ENCODE measurements at regions not wholly inside any gene's neighbourhood (a gene's known extent, or its start where the extent isn't known, plus 50 kb on each side); places are given as distances from the start of the nearest gene placed in this dataset.
"Not testable (repeated sequence)": the region's sequence is repeated elsewhere in the genome, so short reads cannot be mapped to it uniquely, and the experiment has no call there.

DNA sequence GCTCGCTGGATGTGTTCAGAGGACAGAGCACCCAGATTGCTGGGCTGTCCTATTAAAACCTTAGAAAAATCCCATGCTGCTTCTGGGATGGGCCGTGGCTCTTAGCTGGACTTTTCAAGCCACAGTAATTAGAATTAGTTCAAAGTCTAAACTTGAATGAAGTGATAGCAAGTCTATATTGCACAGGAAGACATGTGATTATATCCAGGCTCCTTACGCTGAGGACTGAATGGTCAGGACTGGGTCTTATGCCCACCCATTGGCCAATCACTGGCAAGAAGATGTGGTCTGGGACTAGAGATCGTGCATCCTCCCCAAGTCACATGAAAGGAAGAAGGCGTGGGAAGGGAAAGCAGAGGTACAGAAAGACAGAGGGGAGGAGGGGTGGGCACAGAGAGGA is 227.6 kb downstream of the FAM43A start:
- TF ChIP-seq YY1 (IDR thresholded peaks at IDR 0.05; ENCODE audit: insufficient read depth, insufficient read length): no peak
- TF ChIP-seq SUZ12 (IDR thresholded peaks at IDR 0.05; ENCODE audit: extremely low read depth, insufficient read depth, insufficient read length): no peak
- TF ChIP-seq ZNF274 (IDR thresholded peaks at IDR 0.05; ENCODE audit: low read depth, low read length): no peak
- no peaks in the 10 kb centered on the region for H3K36me3 ChIP-seq (ENCODE audit: insufficient read depth, insufficient read length, low read length)
- no peaks in the 10 kb centered on the region for H3K27me3 ChIP-seq (ENCODE audit: insufficient read depth, insufficient read length)
- H3K4me1 ChIP-seq (ENCODE audit: insufficient read depth, insufficient read length): no peaks in the 10 kb centered on the region
- no peaks in the 10 kb centered on the region for H3K9me3 ChIP-seq (ENCODE audit: insufficient read depth, low read length)
- H3K9ac ChIP-seq (ENCODE audit: insufficient read length, low read depth): no peak overlapping the region
- no peak overlapping the region for H3K4me3 ChIP-seq (ENCODE audit: insufficient read length, low read depth)
- DNase-seq (ENCODE audit: low read depth, low spot score): no peak

DNA sequence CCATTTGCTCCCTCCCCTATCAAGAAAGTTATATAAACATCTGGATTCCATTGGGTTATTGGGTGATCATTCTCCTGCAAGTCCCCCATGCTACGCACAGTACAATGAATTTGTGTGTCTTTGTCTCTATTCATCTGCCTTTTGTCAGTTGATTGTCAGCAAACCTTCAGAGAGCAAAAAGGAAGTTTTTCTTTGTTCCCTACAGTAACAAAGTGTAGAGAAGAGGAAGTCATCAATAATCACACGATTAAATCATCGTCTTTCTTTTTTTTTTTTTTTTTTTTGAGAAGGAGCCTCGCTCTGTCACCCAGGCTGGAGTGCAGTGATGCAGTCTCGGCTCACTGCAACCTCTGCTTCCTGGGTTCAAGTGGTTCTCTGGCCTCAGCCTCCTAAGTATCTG is 239.2 kb downstream of the FAM43A start:
- not testable (repeated sequence) for H3K27me3 ChIP-seq (ENCODE audit: insufficient read depth, insufficient read length); H3K4me3 ChIP-seq (ENCODE audit: insufficient read length, low read depth); H3K9me3 ChIP-seq (ENCODE audit: insufficient read depth, low read length); H3K9ac ChIP-seq (ENCODE audit: insufficient read length, low read depth); H3K36me3 ChIP-seq (ENCODE audit: insufficient read depth, insufficient read length, low read length); H3K4me1 ChIP-seq (ENCODE audit: insufficient read depth, insufficient read length); DNase-seq (ENCODE audit: low read depth, low spot score)

DNA sequence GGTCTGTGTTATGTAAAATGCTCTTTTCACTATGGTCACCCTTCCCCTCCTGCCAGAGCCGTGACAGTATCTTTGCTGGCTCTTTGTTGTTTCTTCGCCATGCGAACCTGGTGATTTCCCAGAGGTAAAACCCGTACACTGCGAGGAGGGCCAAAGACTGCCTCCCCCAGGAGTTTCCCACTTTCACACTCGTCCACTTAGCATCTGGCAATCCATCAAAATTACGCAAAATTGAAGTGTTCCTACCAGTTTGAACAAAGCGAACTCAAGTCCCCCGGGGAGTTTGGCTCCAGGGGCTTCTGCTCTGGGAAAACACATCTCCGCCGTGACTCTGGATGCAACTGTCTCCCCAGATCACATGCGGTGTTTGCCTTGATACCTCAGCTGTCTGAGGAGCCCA is 239.9 kb downstream of the FAM43A start:
- H3K36me3 ChIP-seq (ENCODE audit: insufficient read depth, insufficient read length, low read length): no peaks in the 10 kb centered on the region
- peaks cover 2% of the 10 kb centered on the region for H3K4me1 ChIP-seq (ENCODE audit: insufficient read depth, insufficient read length)
- H3K27me3 ChIP-seq (ENCODE audit: insufficient read depth, insufficient read length): no peaks in the 10 kb centered on the region
- DNase-seq (ENCODE audit: low read depth, low spot score): no peak
- TF ChIP-seq SUZ12 (IDR thresholded peaks at IDR 0.05; ENCODE audit: extremely low read depth, insufficient read depth, insufficient read length) (no peak), YY1 (IDR thresholded peaks at IDR 0.05; ENCODE audit: insufficient read depth, insufficient read length) (no peak), ZNF274 (IDR thresholded peaks at IDR 0.05; ENCODE audit: low read depth, low read length) (no peak)
- no peak overlapping the region for H3K4me3 ChIP-seq (ENCODE audit: insufficient read length, low read depth)
- H3K9ac ChIP-seq (ENCODE audit: insufficient read length, low read depth): no peak overlapping the region
- H3K9me3 ChIP-seq (ENCODE audit: insufficient read depth, low read length): no peaks in the 10 kb centered on the region

DNA sequence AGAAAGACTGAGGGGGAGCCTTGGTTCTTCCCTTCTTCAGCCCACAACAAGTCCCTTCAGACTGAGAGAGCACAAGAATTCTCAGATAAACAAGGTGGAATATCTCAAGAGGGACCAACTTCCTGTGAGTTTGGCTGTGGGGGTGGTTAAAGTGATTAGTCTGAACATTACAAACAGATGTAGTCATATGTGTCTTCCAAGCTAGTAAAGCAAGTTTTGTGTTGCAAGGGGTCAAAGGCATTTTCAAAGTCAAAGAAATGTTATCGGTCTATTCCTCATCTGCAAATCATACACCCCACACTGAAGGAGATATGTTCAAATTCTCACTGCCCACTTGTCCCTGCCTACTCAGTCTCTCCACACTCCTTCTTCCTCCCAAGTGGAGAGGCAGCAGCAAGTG is 242.5 kb downstream of the FAM43A start:
- H3K4me1 ChIP-seq (ENCODE audit: insufficient read depth, insufficient read length): no peaks in the 10 kb centered on the region
- peaks cover 16% of the 10 kb centered on the region; the same call in 1 of the 2 replicates for H3K9me3 ChIP-seq (ENCODE audit: insufficient read depth, low read length)
- H3K4me3 ChIP-seq (ENCODE audit: insufficient read length, low read depth): no peak overlapping the region
- H3K27me3 ChIP-seq (ENCODE audit: insufficient read depth, insufficient read length): no peaks in the 10 kb centered on the region
- no peak overlapping the region for H3K9ac ChIP-seq (ENCODE audit: insufficient read length, low read depth)
- DNase-seq (ENCODE audit: low read depth, low spot score): no peak
- no peaks in the 10 kb centered on the region for H3K36me3 ChIP-seq (ENCODE audit: insufficient read depth, insufficient read length, low read length)
- no peak for TF ChIP-seq ZNF274 (IDR thresholded peaks at IDR 0.05; ENCODE audit: low read depth, low read length)
- no peak for TF ChIP-seq SUZ12 (IDR thresholded peaks at IDR 0.05; ENCODE audit: extremely low read depth, insufficient read depth, insufficient read length)
- TF ChIP-seq YY1 (IDR thresholded peaks at IDR 0.05; ENCODE audit: insufficient read depth, insufficient read length): no peak

DNA sequence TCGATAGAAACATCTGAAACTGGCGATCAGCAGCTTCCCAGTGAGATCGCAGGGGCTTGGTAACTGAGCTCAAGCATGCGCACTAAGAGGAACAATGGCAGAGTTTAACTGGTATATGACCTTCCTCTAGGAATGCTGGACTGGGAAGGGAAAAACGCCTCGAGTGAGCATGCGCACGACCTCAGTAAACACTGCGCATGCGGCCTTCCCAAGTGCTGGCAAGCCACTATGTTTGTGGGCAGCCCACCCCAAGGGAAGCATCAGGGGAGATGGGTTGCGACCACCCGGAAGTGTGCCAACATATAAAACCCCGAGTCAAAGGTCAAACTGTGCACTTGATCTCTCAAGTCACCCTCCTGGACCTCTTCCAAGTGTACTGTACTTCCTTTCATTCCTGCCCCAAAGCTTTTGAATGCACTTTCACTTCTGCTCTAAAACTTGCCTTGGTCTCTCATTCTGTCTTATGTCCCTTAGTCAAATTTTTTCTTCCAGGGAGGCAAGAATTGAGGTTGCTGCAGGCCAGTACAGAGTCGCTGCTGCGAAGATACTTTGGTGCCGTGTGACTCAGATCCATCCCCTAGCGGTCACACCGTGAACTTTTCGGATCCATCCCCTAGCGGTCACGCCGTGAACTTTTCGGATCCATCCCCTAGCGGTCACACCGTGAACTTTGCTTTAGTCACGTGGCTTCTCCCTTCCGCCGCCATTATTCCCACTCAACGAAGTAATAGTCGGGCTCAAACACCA is 243.3 kb downstream of the FAM43A start:
- Histone ChIP-seq H3K36me3 (ENCODE audit: insufficient read depth, insufficient read length, low read length) (no peaks in the 10 kb centered on the region), H3K9ac (ENCODE audit: insufficient read length, low read depth) (no peak overlapping the region), H3K9me3 (ENCODE audit: insufficient read depth, low read length) (peaks cover 18% of the 10 kb centered on the region; the same call in 1 of the 2 replicates), H3K4me1 (ENCODE audit: insufficient read depth, insufficient read length) (peaks cover 4% of the 10 kb centered on the region), H3K27me3 (ENCODE audit: insufficient read depth, insufficient read length) (no peaks in the 10 kb centered on the region), H3K4me3 (ENCODE audit: insufficient read length, low read depth) (no peak overlapping the region)
- TF ChIP-seq YY1 (IDR thresholded peaks at IDR 0.05; ENCODE audit: insufficient read depth, insufficient read length): no peak
- no peak for TF ChIP-seq SUZ12 (IDR thresholded peaks at IDR 0.05; ENCODE audit: extremely low read depth, insufficient read depth, insufficient read length)
- TF ChIP-seq ZNF274 (IDR thresholded peaks at IDR 0.05; ENCODE audit: low read depth, low read length): no peak
- no peak for DNase-seq (ENCODE audit: low read depth, low spot score)

DNA sequence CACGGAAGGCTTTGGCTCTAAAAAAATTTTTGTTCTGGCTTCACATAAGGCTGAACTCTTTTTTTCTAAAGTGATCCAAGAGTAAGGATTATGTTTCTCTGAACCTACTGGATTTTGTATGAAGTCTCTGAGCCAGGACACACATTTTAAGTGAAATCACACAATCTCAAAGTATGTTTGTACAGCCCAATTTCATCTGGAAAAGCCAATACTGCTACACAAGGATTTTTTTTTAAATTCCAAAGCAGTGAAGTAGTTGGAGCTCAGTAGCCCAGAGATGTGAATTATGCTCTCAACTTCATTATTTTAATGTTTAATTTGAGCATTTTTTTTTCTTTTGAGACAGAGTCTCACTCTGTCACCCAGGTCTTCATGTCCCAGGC is 243.9 kb downstream of the FAM43A start:
- Histone ChIP-seq H3K4me3 (ENCODE audit: insufficient read length, low read depth) (no peak overlapping the region), H3K4me1 (ENCODE audit: insufficient read depth, insufficient read length) (peaks cover 4% of the 10 kb centered on the region), H3K27me3 (ENCODE audit: insufficient read depth, insufficient read length) (no peaks in the 10 kb centered on the region), H3K9me3 (ENCODE audit: insufficient read depth, low read length) (peaks cover 18% of the 10 kb centered on the region; the same call in 1 of the 2 replicates), H3K36me3 (ENCODE audit: insufficient read depth, insufficient read length, low read length) (no peaks in the 10 kb centered on the region), H3K9ac (ENCODE audit: insufficient read length, low read depth) (no peak overlapping the region)
- DNase-seq (ENCODE audit: low read depth, low spot score): no peak
- no peak for TF ChIP-seq YY1 (IDR thresholded peaks at IDR 0.05; ENCODE audit: insufficient read depth, insufficient read length)
- TF ChIP-seq ZNF274 (IDR thresholded peaks at IDR 0.05; ENCODE audit: low read depth, low read length): no peak
- no peak for TF ChIP-seq SUZ12 (IDR thresholded peaks at IDR 0.05; ENCODE audit: extremely low read depth, insufficient read depth, insufficient read length)

DNA sequence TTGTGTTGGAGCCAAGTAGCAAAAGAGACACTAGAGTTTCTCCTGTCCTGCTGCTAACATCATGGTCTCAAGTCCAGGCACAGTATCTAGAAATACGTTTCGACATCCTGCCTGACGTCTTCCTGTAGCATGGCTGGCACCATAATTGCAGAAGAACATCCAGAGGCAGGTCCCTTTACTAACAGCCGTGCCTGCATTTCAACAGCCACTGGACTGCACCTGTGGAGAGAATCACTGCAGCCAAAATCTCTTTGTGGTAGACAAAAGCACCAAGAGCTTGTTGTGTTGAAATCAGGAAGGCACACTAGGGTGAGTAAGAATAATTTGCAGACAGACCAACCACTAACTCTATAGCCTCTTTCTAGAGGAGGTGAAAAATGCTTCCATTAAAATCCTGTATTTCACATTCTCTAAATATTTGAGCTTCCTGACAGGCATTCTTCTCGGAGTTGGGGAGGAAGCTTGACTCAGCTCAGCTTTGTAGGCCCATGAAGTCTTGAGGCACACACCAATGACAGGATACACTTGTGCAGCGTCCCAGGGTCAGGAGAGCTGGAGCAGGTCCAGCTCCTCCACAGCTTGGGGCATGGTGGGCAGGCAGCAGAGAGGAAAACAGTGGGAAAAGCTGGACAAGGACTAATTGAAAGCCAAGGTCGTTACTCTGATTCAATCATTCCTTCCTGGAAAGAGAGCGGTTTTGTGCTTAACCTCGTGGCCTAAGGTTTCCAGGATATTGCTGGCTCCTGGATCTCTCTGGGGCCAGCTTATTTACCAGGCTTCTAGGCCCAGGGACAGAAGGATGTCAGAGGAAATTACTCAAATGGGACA is 244.9 kb downstream of the FAM43A start:
- no peak overlapping the region for H3K9ac ChIP-seq (ENCODE audit: insufficient read length, low read depth)
- no peak overlapping the region for H3K4me3 ChIP-seq (ENCODE audit: insufficient read length, low read depth)
- no peaks in the 10 kb centered on the region for H3K36me3 ChIP-seq (ENCODE audit: insufficient read depth, insufficient read length, low read length)
- no peak for TF ChIP-seq SUZ12 (IDR thresholded peaks at IDR 0.05; ENCODE audit: extremely low read depth, insufficient read depth, insufficient read length)
- no peak for DNase-seq (ENCODE audit: low read depth, low spot score)
- H3K9me3 ChIP-seq (ENCODE audit: insufficient read depth, low read length): peaks cover 18% of the 10 kb centered on the region; the same call in 1 of the 2 replicates
- no peaks in the 10 kb centered on the region for H3K27me3 ChIP-seq (ENCODE audit: insufficient read depth, insufficient read length)
- H3K4me1 ChIP-seq (ENCODE audit: insufficient read depth, insufficient read length): peaks cover 4% of the 10 kb centered on the region

Data from NT2/D1 (cell line).